ENCODE measurements at regions not wholly inside any gene's neighbourhood (a gene's known extent, or its start where the extent isn't known, plus 50 kb on each side); places are given as distances from the start of the nearest gene placed in this dataset.

DNA sequence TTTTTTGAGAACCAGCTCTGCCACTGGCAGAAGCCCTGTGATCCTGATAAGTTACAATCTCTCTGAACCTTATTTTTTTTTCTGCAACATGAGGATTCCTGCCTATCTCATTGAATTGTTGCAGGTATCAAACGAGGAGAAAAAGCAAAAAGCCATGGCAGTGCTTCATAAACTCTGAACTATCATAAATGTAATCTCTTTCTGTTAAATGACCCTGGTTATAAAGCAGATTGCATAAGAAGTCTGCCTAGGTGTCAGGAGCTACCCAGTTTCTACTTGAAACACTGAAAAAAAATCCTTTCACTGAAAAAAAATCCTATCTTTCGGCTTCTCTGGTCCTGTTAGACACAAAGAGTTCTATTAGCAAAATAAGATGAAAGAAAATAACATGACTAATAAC lies 172.7 kb downstream of the FAM43A start:
- WGBS = 80% methylated on average over 2 of the region's 2 CpGs
- Histone ChIP-seq H3K27ac (ENCODE audit: low read depth) (no peak overlapping the region), H3K4me3 (ENCODE audit: low read depth, low read length) (no peak overlapping the region), H3K4me1 (ENCODE audit: insufficient read depth) (no peaks in the 10 kb centered on the region), H3K36me3 (ENCODE audit: insufficient read depth) (no peaks in the 10 kb centered on the region)
- no peak for DNase-seq (ENCODE audit: extremely low spot score)

- H3K27ac ChIP-seq (ENCODE audit: low read depth) = no peak overlapping the region
- WGBS = 85% methylated on average over 9 of the region's 9 CpGs
- no peaks in the 10 kb centered on the region for H3K4me1 ChIP-seq (ENCODE audit: insufficient read depth)
- no peak for DNase-seq (ENCODE audit: extremely low spot score)
- H3K4me3 ChIP-seq (ENCODE audit: low read depth, low read length) = no peak overlapping the region
- no peaks in the 10 kb centered on the region for H3K36me3 ChIP-seq (ENCODE audit: insufficient read depth)
Observed at GRCh38 chr3:194860725-194861124, 175.0 kb downstream of the FAM43A start.

GRCh38 chr3:194861375-194861774 lies 175.7 kb downstream of the FAM43A start:
- no peak for DNase-seq (ENCODE audit: extremely low spot score)
- Histone ChIP-seq H3K4me3 (ENCODE audit: low read depth, low read length) (no peak overlapping the region), H3K36me3 (ENCODE audit: insufficient read depth) (no peaks in the 10 kb centered on the region), H3K4me1 (ENCODE audit: insufficient read depth) (no peaks in the 10 kb centered on the region), H3K27ac (ENCODE audit: low read depth) (no peak overlapping the region)
- WGBS = 92% methylated on average over 4 of the region's 4 CpGs

DNA sequence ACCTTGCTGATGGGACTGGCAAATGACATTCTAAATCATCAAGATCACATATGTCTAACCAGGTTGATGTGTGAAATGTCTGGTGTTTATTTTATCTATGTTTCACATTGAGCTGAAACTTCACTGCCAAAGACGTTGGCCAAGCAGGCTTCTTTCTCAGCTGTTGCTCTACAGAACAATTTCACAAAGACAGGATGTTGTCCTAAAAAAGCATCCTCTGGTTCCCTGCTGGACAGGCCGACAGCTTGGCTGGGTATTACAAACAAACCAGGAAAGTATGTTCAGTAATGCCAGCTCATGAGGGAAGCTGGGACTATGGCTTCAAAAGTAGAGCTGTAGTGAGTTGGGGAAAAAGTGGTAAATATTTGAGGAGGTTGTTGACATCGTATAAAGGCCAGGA lies 179.4 kb downstream of the FAM43A start:
- 33% methylated on average over 3 of the region's 3 CpGs for WGBS
- no peak overlapping the region for H3K27ac ChIP-seq (ENCODE audit: low read depth)

GRCh38 chr3:194865615-194866014 lies 179.9 kb downstream of the FAM43A start:
- Histone ChIP-seq H3K4me1 (ENCODE audit: insufficient read depth) (no peaks in the 10 kb centered on the region), H3K27ac (ENCODE audit: low read depth) (no peak overlapping the region), H3K36me3 (ENCODE audit: insufficient read depth) (no peaks in the 10 kb centered on the region), H3K4me3 (ENCODE audit: low read depth, low read length) (no peak overlapping the region)
- 89% methylated on average over 2 of the region's 2 CpGs for WGBS
- DNase-seq (ENCODE audit: extremely low spot score) = no peak

More for the DNA sequence above, 179.4 kb downstream of the FAM43A start:
- Histone ChIP-seq H3K36me3 (ENCODE audit: insufficient read depth) (no peaks in the 10 kb centered on the region), H3K4me1 (ENCODE audit: insufficient read depth) (no peaks in the 10 kb centered on the region), H3K4me3 (ENCODE audit: low read depth, low read length) (no peak overlapping the region)
- no peak for DNase-seq (ENCODE audit: extremely low spot score)

DNA sequence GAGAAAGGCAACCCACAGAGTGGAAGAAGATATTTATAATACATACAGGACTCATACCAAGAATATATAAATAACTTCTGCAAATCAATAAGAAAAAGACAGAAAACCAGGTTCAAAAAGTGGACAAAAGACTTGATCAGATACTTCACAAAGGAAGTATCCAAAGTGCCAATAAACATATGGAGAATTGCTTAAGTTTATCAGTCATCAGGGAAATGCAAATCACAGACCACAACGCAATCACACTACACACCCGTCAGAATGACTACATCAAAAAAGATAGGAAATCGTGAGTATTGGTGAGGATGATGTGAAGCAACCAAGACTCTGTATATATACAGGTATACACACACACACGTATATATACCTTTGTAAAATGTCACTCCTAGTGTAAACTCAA lies 180.6 kb downstream of the FAM43A start:
- H3K27ac ChIP-seq (ENCODE audit: low read depth) = no peak overlapping the region
- H3K36me3 ChIP-seq (ENCODE audit: insufficient read depth) = no peaks in the 10 kb centered on the region
- DNase-seq (ENCODE audit: extremely low spot score) = no peak
- WGBS = 89% methylated on average over 4 of the region's 4 CpGs
- H3K4me3 ChIP-seq (ENCODE audit: low read depth, low read length) = no peak overlapping the region
- H3K4me1 ChIP-seq (ENCODE audit: insufficient read depth) = no peaks in the 10 kb centered on the region

- no peaks in the 10 kb centered on the region for H3K4me1 ChIP-seq (ENCODE audit: insufficient read depth)
- WGBS = 35% methylated on average over 13 of the region's 13 CpGs
- no peak overlapping the region for H3K4me3 ChIP-seq (ENCODE audit: low read depth, low read length)
- H3K36me3 ChIP-seq (ENCODE audit: insufficient read depth) = no peaks in the 10 kb centered on the region
- no peak for DNase-seq (ENCODE audit: extremely low spot score)
- no peak overlapping the region for H3K27ac ChIP-seq (ENCODE audit: low read depth)
Observed at GRCh38 chr3:194867270-194867983, 181.7 kb downstream of the FAM43A start.

DNA sequence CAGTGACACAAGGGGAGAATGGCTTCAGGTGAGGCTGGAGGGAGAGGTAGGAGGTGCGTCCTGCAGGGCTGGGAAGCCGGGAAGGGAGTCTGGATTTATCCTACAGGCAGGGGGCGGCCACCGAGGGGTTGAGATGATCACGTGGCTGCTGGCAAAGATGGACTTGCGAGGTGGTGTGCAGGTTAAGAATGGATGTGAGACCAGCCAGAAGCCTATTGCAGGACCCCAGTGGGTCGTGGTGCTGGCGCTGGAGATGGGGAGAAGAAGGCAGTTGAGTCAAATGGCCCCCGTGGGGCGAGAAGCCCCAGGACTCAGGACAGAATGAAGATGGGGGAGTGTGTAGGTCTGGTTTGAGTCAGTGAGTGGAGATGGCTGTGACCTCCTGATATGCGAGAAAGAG lies 183.1 kb downstream of the FAM43A start:
- H3K4me1 ChIP-seq (ENCODE audit: insufficient read depth) = no peaks in the 10 kb centered on the region
- no peak overlapping the region for H3K4me3 ChIP-seq (ENCODE audit: low read depth, low read length)
- H3K36me3 ChIP-seq (ENCODE audit: insufficient read depth) = no peaks in the 10 kb centered on the region
- H3K27ac ChIP-seq (ENCODE audit: low read depth) = no peak overlapping the region
- DNase-seq (ENCODE audit: extremely low spot score) = no peak
- WGBS = 91% methylated on average over 11 of the region's 11 CpGs

GRCh38 chr3:194869482-194870169 lies 183.9 kb downstream of the FAM43A start:
- WGBS = 93% methylated on average over 14 of the region's 14 CpGs
- Histone ChIP-seq H3K4me3 (ENCODE audit: low read depth, low read length) (no peak overlapping the region), H3K36me3 (ENCODE audit: insufficient read depth) (no peaks in the 10 kb centered on the region), H3K27ac (ENCODE audit: low read depth) (no peak overlapping the region), H3K4me1 (ENCODE audit: insufficient read depth) (no peaks in the 10 kb centered on the region)
- no peak for DNase-seq (ENCODE audit: extremely low spot score)

DNA sequence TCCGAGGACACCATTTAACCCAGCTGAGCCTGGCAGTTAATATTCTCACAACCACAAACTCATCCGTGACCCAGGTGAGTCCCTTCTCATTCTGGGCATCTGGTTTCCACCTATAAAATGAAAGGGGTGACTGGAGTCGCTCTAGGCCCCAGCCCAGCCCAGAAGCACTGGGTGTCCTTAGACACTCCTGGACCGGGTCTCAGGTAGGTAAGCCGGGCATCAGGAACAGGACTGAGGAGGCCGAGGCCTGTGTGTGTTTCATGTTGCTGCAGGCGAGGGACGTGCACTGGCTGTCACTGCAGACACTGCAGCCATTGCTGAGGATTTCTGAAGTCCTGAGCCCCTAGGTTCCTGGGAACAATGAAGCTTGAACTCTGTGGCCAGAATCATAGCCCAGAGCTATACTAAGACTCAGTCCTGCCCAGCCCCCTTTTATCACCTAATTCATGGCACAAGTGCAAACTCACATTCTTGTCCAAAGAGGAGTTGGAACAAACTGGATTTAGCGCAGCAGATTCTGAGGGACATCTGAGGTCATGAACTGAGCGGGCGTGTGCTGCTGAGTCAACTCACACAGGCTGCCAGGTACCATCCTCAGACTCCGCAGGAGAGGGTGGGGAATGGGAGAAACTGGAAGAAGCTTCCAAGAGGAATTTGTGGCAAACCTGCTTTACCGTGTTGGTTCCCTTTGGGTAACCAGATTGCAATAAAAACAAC lies 184.9 kb downstream of the FAM43A start:
- DNase-seq (ENCODE audit: extremely low spot score) = no peak
- WGBS = 76% methylated on average over 13 of the region's 13 CpGs
- no peak overlapping the region for H3K4me3 ChIP-seq (ENCODE audit: low read depth, low read length)
- no peaks in the 10 kb centered on the region for H3K36me3 ChIP-seq (ENCODE audit: insufficient read depth)
- H3K27ac ChIP-seq (ENCODE audit: low read depth) = no peak overlapping the region
- no peaks in the 10 kb centered on the region for H3K4me1 ChIP-seq (ENCODE audit: insufficient read depth)

DNA sequence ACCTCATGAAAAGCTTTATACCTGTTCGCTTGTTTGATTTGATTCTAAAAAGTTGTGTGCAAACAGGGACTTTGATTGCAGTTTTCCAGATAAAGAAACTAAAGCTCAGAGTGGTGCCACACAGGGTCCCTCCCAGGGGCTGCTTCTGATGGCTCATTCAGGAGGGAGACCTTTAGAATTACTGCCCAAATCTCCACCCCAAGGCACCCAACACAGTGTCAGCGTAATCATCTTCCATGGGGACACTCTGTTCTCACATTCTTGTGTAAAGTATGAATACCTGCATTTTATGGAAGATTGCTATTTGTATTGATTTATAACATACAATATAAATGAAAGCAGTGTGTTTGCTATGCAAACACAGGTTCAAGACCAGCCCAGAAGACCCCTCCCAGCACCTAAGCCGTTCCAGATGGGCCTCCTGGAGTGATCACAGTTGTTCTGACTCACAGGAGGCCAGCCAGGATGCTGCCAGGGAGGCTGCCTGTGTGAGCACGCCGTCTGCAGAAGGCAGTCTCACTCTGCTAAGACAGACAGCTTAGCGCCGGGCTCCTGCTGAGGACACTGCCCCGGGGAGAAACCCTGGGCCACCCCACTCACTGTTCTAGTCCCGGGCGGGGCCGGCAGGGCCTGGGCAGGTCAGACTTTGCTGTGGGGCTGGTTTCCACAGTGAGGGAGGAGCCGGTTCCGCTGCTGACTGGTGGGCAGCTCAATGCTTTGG lies 185.6 kb downstream of the FAM43A start:
- H3K4me3 ChIP-seq (ENCODE audit: low read depth, low read length) = no peak overlapping the region
- 26% methylated on average over 13 of the region's 13 CpGs for WGBS
- no peaks in the 10 kb centered on the region for H3K36me3 ChIP-seq (ENCODE audit: insufficient read depth)
- peak; percentile 62 for DNase-seq (ENCODE audit: extremely low spot score)
- no peak overlapping the region for H3K27ac ChIP-seq (ENCODE audit: low read depth)
- H3K4me1 ChIP-seq (ENCODE audit: insufficient read depth) = no peaks in the 10 kb centered on the region

- 81% methylated on average over 14 of the region's 14 CpGs for WGBS
- no peak overlapping the region for H3K27ac ChIP-seq (ENCODE audit: low read depth)
- no peak for DNase-seq (ENCODE audit: extremely low spot score)
- H3K4me3 ChIP-seq (ENCODE audit: low read depth, low read length) = no peak overlapping the region
- H3K36me3 ChIP-seq (ENCODE audit: insufficient read depth) = no peaks in the 10 kb centered on the region
- H3K4me1 ChIP-seq (ENCODE audit: insufficient read depth) = no peaks in the 10 kb centered on the region
Observed at GRCh38 chr3:194871864-194872668, 186.4 kb downstream of the FAM43A start.

DNA sequence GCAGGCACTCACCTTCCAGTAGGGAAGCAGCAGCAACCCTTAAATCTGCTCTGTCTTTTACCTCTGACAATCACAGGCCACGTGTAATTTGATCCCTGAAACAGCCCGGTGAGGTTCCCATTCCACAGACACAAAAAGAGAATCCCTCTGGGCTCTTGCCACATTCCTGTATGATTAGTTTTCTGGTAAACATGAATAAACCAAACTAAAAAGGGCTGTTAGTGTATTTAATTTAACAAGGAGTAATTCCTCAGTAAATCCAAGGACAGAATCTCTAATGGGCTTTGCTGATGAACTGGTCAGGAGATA lies 186.9 kb downstream of the FAM43A start:
- WGBS = 25% methylated on average over 2 of the region's 2 CpGs
- Histone ChIP-seq H3K4me3 (ENCODE audit: low read depth, low read length) (no peak overlapping the region), H3K36me3 (ENCODE audit: insufficient read depth) (no peaks in the 10 kb centered on the region), H3K4me1 (ENCODE audit: insufficient read depth) (no peaks in the 10 kb centered on the region), H3K27ac (ENCODE audit: low read depth) (no peak overlapping the region)
- DNase-seq (ENCODE audit: extremely low spot score) = no peak

Measured in urinary bladder (tissue), 3 donors.